Bronchial epithelial cell (primary cell): ENCODE measurements at regions not wholly inside any gene's neighbourhood (a gene's known extent, or its start where the extent isn't known, plus 50 kb on each side); places are given as distances from the start of the nearest gene placed in this dataset.
A peak's percentile ranks its signal among the peaks of the same experiment; 100 is the strongest.

Experiments used
- DNase-seq: peaks from one replicate; pipeline ENCODE4 v3.0.0-alpha.2; 2010; ENCODE audit warnings: low read depth
- FAIRE-seq: peaks from 2 replicates; lab custom pipeline; 2011; peaks lifted over from hg19 to GRCh38; lab: Jason Lieb, UNC
- H3K27me3 ChIP-seq: 2 replicates; pipeline ENCODE4 v1.5.1; 2011; ENCODE audit warnings: low read length; ENCODE audit not compliant: control insufficient read depth, insufficient read depth
- H3K36me3 ChIP-seq: 2 replicates; pipeline ENCODE4 v1.5.1; 2011; ENCODE audit warnings: low read length; ENCODE audit not compliant: control insufficient read depth, insufficient read depth
- H3K4me3 ChIP-seq: 2 replicates; pipeline ENCODE4 v1.5.1; 2011; ENCODE audit warnings: mild to moderate bottlenecking, low read depth, low read length, control low read depth
- TF ChIP-seq, protein P1 (sequence below): IDR thresholded peaks from 2 replicates; pipeline ENCODE4 v1.5.1; 2011; ENCODE audit warnings: mild to moderate bottlenecking, moderate library complexity, low read length, control low read depth, inconsistent platforms; ENCODE audit not compliant: insufficient read depth, severe bottlenecking

DNA sequence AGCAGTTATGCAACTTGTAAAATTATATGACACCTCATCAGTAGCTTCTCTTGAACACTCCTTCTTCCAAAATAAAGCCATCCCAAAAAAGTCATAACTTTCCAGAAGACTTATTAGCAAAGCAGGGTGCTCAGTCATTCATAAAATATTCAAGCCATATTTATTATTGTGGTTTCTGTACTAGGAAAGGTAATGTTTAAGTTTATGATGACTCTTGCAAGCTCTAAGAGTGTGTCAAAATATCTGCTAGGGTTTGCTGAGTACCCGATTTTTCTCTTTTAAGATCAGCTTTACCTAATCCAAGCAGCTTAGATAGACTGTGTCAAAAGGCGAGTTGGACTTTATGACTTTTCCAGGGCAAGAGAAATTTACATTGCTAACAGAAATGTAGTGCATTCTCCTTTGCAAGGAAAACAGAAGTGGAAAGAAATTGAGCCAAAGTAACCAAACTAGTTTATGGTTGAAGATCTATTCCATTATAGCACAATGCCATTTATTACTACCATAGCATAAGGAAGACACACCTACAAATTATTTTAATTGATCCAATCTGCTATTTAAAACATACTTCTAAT, 98.0 kb upstream of the SOX6 start:
- peak; percentile 25 for DNase-seq

DNA sequence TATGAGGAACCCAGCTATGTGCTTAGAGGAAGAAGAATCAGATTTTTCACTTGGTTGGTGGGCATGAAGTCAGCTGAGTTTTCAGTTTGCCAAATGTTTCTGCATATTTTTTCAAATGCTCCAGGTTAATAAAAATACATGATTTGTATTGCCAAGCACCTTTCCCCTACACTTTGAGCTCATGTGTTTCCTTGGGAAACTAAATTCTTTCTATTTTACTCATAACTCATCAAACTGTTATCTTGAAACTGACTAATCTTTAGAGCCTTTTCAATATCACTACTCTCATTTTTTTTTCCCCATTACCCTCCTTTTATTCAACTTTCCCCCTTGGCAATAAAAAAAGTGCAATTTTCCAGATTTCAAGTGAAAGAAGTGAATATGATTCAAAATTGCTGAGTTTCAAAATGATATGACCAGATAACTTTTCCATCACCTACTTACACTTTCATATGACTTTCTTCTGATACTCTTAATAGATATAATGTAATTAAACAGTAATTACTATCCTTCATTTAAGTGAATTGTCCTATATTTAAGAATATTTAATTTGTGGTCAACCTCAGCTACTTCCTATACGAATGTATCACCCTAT, 91.9 kb upstream of the SOX6 start:
- no peak overlapping the region for H3K4me3 ChIP-seq
- no peaks in the 10 kb centered on the region for H3K27me3 ChIP-seq
- DNase-seq = no peak
- FAIRE-seq = no peak
- H3K36me3 ChIP-seq = no peaks in the 10 kb centered on the region
- TF ChIP-seq, protein P1, sequence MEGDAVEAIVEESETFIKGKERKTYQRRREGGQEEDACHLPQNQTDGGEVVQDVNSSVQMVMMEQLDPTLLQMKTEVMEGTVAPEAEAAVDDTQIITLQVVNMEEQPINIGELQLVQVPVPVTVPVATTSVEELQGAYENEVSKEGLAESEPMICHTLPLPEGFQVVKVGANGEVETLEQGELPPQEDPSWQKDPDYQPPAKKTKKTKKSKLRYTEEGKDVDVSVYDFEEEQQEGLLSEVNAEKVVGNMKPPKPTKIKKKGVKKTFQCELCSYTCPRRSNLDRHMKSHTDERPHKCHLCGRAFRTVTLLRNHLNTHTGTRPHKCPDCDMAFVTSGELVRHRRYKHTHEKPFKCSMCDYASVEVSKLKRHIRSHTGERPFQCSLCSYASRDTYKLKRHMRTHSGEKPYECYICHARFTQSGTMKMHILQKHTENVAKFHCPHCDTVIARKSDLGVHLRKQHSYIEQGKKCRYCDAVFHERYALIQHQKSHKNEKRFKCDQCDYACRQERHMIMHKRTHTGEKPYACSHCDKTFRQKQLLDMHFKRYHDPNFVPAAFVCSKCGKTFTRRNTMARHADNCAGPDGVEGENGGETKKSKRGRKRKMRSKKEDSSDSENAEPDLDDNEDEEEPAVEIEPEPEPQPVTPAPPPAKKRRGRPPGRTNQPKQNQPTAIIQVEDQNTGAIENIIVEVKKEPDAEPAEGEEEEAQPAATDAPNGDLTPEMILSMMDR = no peak

More for the DNA sequence above, 98.0 kb upstream of the SOX6 start:
- no peaks in the 10 kb centered on the region for H3K36me3 ChIP-seq
- no peaks in the 10 kb centered on the region for H3K27me3 ChIP-seq
- TF ChIP-seq, protein P1 = no peak
- H3K4me3 ChIP-seq = no peak overlapping the region
- no peak for FAIRE-seq

DNA sequence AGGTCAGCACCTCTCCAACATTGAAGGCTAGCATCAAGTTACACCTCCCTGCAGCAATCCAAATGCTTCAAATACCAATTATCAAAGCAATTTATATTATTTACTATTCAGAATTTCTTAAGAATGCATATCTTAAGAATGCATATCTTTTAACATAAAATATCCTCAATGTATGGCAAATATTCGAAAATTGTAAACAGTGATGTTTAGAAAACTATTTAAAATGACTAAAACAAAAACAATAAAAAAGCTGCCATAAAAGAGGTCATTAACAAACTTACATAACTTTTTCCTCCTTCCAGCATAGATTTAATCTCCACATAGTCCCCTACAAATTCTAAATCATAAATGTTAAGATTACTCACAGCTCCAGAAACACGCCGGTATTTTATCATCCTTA, 85.1 kb upstream of the SOX6 start:
- no peak overlapping the region for H3K4me3 ChIP-seq
- DNase-seq = no peak
- H3K36me3 ChIP-seq = no peaks in the 10 kb centered on the region
- no peaks in the 10 kb centered on the region for H3K27me3 ChIP-seq
- no peak for FAIRE-seq
- TF ChIP-seq, protein P1 = no peak

DNA sequence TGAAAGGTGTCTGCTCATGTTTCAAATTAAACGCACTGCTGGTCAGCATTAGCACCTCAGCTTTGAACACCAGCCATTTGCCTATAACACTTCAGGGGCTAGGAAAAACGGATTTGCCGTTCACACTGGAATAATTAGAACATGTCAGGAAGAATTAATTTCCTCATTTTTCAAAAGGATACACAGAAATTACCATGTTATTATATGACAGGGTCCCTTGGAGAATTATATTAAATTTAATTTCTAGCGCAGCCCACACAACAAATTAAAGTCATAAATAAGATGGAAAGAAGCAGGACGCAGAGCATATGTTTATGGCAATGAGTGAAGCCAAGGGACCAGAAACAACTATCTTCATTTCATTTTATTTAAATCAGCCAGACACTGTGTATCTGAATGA, 83.8 kb upstream of the SOX6 start:
- Histone ChIP-seq H3K27me3 (no peaks in the 10 kb centered on the region), H3K36me3 (no peaks in the 10 kb centered on the region), H3K4me3 (no peak overlapping the region)
- FAIRE-seq = no peak
- DNase-seq = no peak
- TF ChIP-seq, protein P1 = no peak

DNA sequence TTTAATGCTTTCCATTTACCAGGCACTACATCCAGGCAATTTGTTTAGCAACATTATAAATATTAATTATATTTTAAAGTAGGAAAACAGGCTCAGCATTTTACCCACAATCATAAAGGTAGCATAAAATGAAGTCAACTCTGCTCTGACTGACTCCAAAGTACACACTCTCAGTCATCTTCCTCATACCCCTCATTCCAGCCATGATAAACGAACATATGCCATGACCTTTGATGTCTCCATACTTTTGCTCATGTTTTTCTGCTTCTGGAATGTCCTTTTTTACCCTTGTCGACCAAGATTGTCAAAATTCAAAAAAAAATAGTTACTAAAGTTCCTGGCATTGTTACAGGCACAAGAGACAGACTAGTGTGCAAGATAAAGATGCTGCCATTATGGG, 77.7 kb upstream of the SOX6 start:
- DNase-seq = no peak
- no peak overlapping the region for H3K4me3 ChIP-seq
- FAIRE-seq = no peak

More for the DNA sequence above, 77.7 kb upstream of the SOX6 start:
- Histone ChIP-seq H3K27me3 (no peaks in the 10 kb centered on the region), H3K36me3 (no peaks in the 10 kb centered on the region)
- TF ChIP-seq, protein P1 = no peak
